ENCODE measurements at regions not wholly inside any gene's neighbourhood (a gene's known extent, or its start where the extent isn't known, plus 50 kb on each side); places are given as distances from the start of the nearest gene placed in this dataset.

GRCh38 chr12:47369085-47369484 lies 289.3 kb upstream of the AMIGO2 start:
- no peaks in the 10 kb centered on the region for H3K9me3 ChIP-seq (replicated peaks; ENCODE audit: control insufficient read depth, insufficient read depth, low read length)
- intact Hi-C loops (cut with micrococcal nuclease; ENCODE audit: unreplicated experiment), result no loop called here
- no peak overlapping the region for H3K27ac ChIP-seq (ENCODE audit: control insufficient read depth, insufficient read depth)
- 42% methylated on average over 4 of the region's 4 CpGs for WGBS (ENCODE audit: insufficient coverage, insufficient replicate concordance, low lambda C conversion rate, missing lambda C conversion rate)
- H3K27me3 ChIP-seq (replicated peaks in 1 of 2; ENCODE audit: control insufficient read depth in 2 of 2, insufficient read depth in 2 of 2, low read length in 1 of 2), result no peaks in the 10 kb centered on the region
- no peak overlapping the region for H3K4me3 ChIP-seq
- no peak overlapping the region for H3K9ac ChIP-seq (ENCODE audit: control insufficient read depth, insufficient read depth, low read length)
- no peak overlapping the region for H3K4me2 ChIP-seq (ENCODE audit: control insufficient read depth, insufficient read depth)
- DNase-seq (ENCODE audit: low read depth, low spot score), result no peak
- TF ChIP-seq CHD4 (IDR thresholded peaks at IDR 0.05) (no peak), CBFB (IDR thresholded peaks at IDR 0.05; ENCODE audit: low read depth) (no peak), BRCA1 (IDR thresholded peaks at IDR 0.05; ENCODE audit: low read depth, low read length) (no peak), CREM (IDR thresholded peaks at IDR 0.05; ENCODE audit: low read depth) (no peak), KAT2A (conservative IDR thresholded peaks at IDR 0.05; ENCODE audit: control insufficient read depth, low read depth, low read length) (no peak)
- H3K36me3 ChIP-seq (ENCODE audit: control insufficient read depth in 2 of 2, insufficient read depth in 2 of 2, low read length in 1 of 2), result no peaks in the 10 kb centered on the region
- in situ Hi-C loops (cut with MboI), result no loop called here
- H3K79me2 ChIP-seq (ENCODE audit: control insufficient read depth, insufficient read depth, low read length), result no peaks in the 10 kb centered on the region
- H4K20me1 ChIP-seq (ENCODE audit: control insufficient read depth, insufficient read depth), result no peaks in the 10 kb centered on the region
- CTCF ChIA-PET, result interaction anchor here (0.6 kb wide), 2 partner anchors 192 to 392 kb away, joined by 3 read pairs; no protein-coding TSS in a partner anchor
- FAIRE-seq, result no peak
- SMC1A ChIA-PET (ENCODE audit: uncharacterized antibody, unreplicated experiment), result no interaction called here
- H3K4me1 ChIP-seq (ENCODE audit: control insufficient read depth, insufficient read depth, low read length), result no peaks in the 10 kb centered on the region
- no peak for ATAC-seq
- POLR2A ChIA-PET, result no interaction called here
- RAD21 ChIA-PET (ENCODE audit: unreplicated experiment), result no interaction called here
- BruUV-seq (replicated peaks), result no TSS peak
- H2AFZ ChIP-seq (ENCODE audit: control insufficient read depth, low read depth, low read length), result no peak overlapping the region

GRCh38 chr12:47367912-47368537 lies 288.3 kb upstream of the AMIGO2 start:
- no TSS peak for BruUV-seq (replicated peaks)
- ChIA-PET POLR2A (no interaction called here), RAD21 (ENCODE audit: unreplicated experiment) (no interaction called here), CTCF (interaction anchor here (1.2 kb wide), 1 partner anchor 332 kb away, joined by 3 read pairs; no protein-coding TSS in a partner anchor), SMC1A (ENCODE audit: uncharacterized antibody, unreplicated experiment) (no interaction called here)
- H3K27me3 ChIP-seq (replicated peaks in 1 of 2; ENCODE audit: control insufficient read depth in 2 of 2, insufficient read depth in 2 of 2, low read length in 1 of 2), result no peaks in the 10 kb centered on the region
- FAIRE-seq (no peak), ATAC-seq (no peak), DNase-seq (ENCODE audit: low read depth, low spot score) (no peak)
- no peak overlapping the region for H3K27ac ChIP-seq (ENCODE audit: control insufficient read depth, insufficient read depth)
- 49% methylated on average over 6 of the region's 6 CpGs for WGBS (ENCODE audit: insufficient coverage, insufficient replicate concordance, low lambda C conversion rate, missing lambda C conversion rate)
- no peak overlapping the region for H3K9ac ChIP-seq (ENCODE audit: control insufficient read depth, insufficient read depth, low read length)
- H3K9me3 ChIP-seq (replicated peaks; ENCODE audit: control insufficient read depth, insufficient read depth, low read length), result no peaks in the 10 kb centered on the region
- no peak overlapping the region for H2AFZ ChIP-seq (ENCODE audit: control insufficient read depth, low read depth, low read length)
- no peaks in the 10 kb centered on the region for H3K79me2 ChIP-seq (ENCODE audit: control insufficient read depth, insufficient read depth, low read length)
- intact Hi-C loops (cut with micrococcal nuclease; ENCODE audit: unreplicated experiment), result no loop called here
- no peaks in the 10 kb centered on the region for H3K36me3 ChIP-seq (ENCODE audit: control insufficient read depth in 2 of 2, insufficient read depth in 2 of 2, low read length in 1 of 2)
- no peak overlapping the region for H3K4me3 ChIP-seq
- no peaks in the 10 kb centered on the region for H3K4me1 ChIP-seq (ENCODE audit: control insufficient read depth, insufficient read depth, low read length)
- in situ Hi-C loops (cut with MboI), result no loop called here
- H4K20me1 ChIP-seq (ENCODE audit: control insufficient read depth, insufficient read depth), result no peaks in the 10 kb centered on the region
- no peak overlapping the region for H3K4me2 ChIP-seq (ENCODE audit: control insufficient read depth, insufficient read depth)
- TF ChIP-seq NFYB (IDR thresholded peaks at IDR 0.05; ENCODE audit: insufficient read depth, low read depth, low read length) (no peak), NFYA (IDR thresholded peaks at IDR 0.05; ENCODE audit: borderline replicate concordance, low read depth, low read length) (no peak), SP1 (IDR thresholded peaks at IDR 0.05; ENCODE audit: low read depth, low read length) (no peak), SMC3 (IDR thresholded peaks at IDR 0.05; ENCODE audit: borderline replicate concordance, low read length) (no peak), STAT1 (conservative IDR thresholded peaks at IDR 0.05) (no peak), SREBF1 (IDR thresholded peaks at IDR 0.05; ENCODE audit: low read length) (no peak), MYB (IDR thresholded peaks at IDR 0.05; ENCODE audit: borderline replicate concordance, low read depth, low read length) (no peak), HCFC1 (IDR thresholded peaks at IDR 0.05; ENCODE audit: low read length) (no peak), FOXK2 (IDR thresholded peaks at IDR 0.05) (no peak), USF2 (IDR thresholded peaks at IDR 0.05; ENCODE audit: borderline replicate concordance, low read depth, low read length) (no peak), NRF1 (conservative IDR thresholded peaks at IDR 0.05; ENCODE audit: low read depth, low read length) (no peak), ELK1 (IDR thresholded peaks at IDR 0.05; ENCODE audit: low read depth, low read length) (no peak), IKZF2 (IDR thresholded peaks at IDR 0.05) (no peak)

All from GM12878 (cell line).